IMR-90 (cell line): ENCODE measurements at regions not wholly inside any gene's neighbourhood (a gene's known extent, or its start where the extent isn't known, plus 50 kb on each side); places are given as distances from the start of the nearest gene placed in this dataset.

ENCODE experiments used
- ATAC-seq: fragments of 200-7000 bp; cut with Tn5 transposase; 2 replicates; pipeline ENCODE4 v1.9.1; 2020; ENCODE audit warnings: low read depth, mild to moderate bottlenecking, moderate library complexity
- BruUV-seq: library from RNA; stranded (reverse); fragments of 400-500 nt; replicated peaks from 2 replicates; lab custom pipeline; 2021; lab: Mats Ljungman, UMichigan
- CTCF ChIA-PET: fragments of 300-600 bp; formaldehyde crosslinking; extraction: SDS; loops from one replicate; lab custom pipeline; 2021; ENCODE audit warnings: antibody characterized with exemption; lab: Yijun Ruan, JAX
- POLR2A ChIA-PET: fragments of 300-600 bp; sonication (Branson Sonifier 250); formaldehyde crosslinking; loops from one replicate; lab custom pipeline; 2022; ENCODE audit warnings: antibody characterized with exemption; ENCODE audit not compliant: unreplicated experiment; lab: Charles Lee
- DNase-seq: peaks from one replicate; pipeline ENCODE4 v3.0.0; 2013
- H2AFZ ChIP-seq: replicated peaks from 2 replicates; pipeline ENCODE3; 2013; ENCODE audit warnings: low read length, mild to moderate bottlenecking; ENCODE audit not compliant: poor library complexity
- H2AK5ac ChIP-seq: 2 replicates; pipeline ENCODE4 v1.6.1; 2013; ENCODE audit warnings: low read depth, low read length, inconsistent platforms
- H2AK9ac ChIP-seq: replicated peaks from 2 replicates; pipeline ENCODE3; 2013; ENCODE audit warnings: mild to moderate bottlenecking, low read depth, low read length, moderate library complexity; ENCODE audit not compliant: poor library complexity
- H2BK120ac ChIP-seq: 2 replicates; pipeline ENCODE4 v1.6.1; 2013; ENCODE audit warnings: low read depth, low read length, inconsistent platforms
- H2BK15ac ChIP-seq: 3 replicates; pipeline ENCODE4 v1.6.1; 2013; ENCODE audit warnings: low read depth, low read length, inconsistent platforms
- H2BK20ac ChIP-seq: 2 replicates; pipeline ENCODE4 v1.6.1; 2013; ENCODE audit warnings: low read depth, mild to moderate bottlenecking, inconsistent platforms, low read length, moderate library complexity
- H2BK5ac ChIP-seq: 2 replicates; pipeline ENCODE4 v1.6.1; 2013; ENCODE audit warnings: mild to moderate bottlenecking, low read depth, low read length, inconsistent platforms; ENCODE audit not compliant: poor library complexity, severe bottlenecking
- H3K14ac ChIP-seq: replicated peaks from 2 replicates; pipeline ENCODE4 v1.6.1; 2013; ENCODE audit warnings: low read depth, low read length, inconsistent platforms
- H3K18ac ChIP-seq: 2 replicates; pipeline ENCODE4 v1.6.1; 2013; ENCODE audit warnings: low read depth, low read length, control low read depth
- H3K23ac ChIP-seq: 2 replicates; pipeline ENCODE4 v1.6.1; 2013; ENCODE audit warnings: low read depth, low read length, inconsistent platforms
- H3K27ac ChIP-seq: 2 replicates; pipeline ENCODE4 v1.5.1; 2013; ENCODE audit warnings: mild to moderate bottlenecking, control low read depth, low read length; ENCODE audit not compliant: insufficient read depth
- H3K27me3 ChIP-seq: 2 replicates; pipeline ENCODE4 v1.6.1; 2013; ENCODE audit warnings: low read length; ENCODE audit not compliant: control insufficient read depth, insufficient read depth
- H3K36me3 ChIP-seq: 2 replicates; pipeline ENCODE4 v1.6.1; 2013; ENCODE audit warnings: low read length, mixed read lengths; ENCODE audit not compliant: control insufficient read depth, insufficient read depth
- H3K4ac ChIP-seq: 2 replicates; pipeline ENCODE4 v1.6.1; 2013; ENCODE audit warnings: low read depth, low read length, inconsistent platforms
- H3K4me1 ChIP-seq: 2 replicates; pipeline ENCODE4 v1.6.1; 2013; ENCODE audit warnings: low read length, mixed read lengths; ENCODE audit not compliant: control insufficient read depth, insufficient read depth
- H3K4me2 ChIP-seq: 2 replicates; pipeline ENCODE4 v1.6.1; 2013; ENCODE audit warnings: low read depth, mild to moderate bottlenecking, control low read depth, low read length, moderate library complexity
- H3K4me3 ChIP-seq: 2 replicates; pipeline ENCODE4 v1.5.1; 2013; ENCODE audit warnings: low read depth, mild to moderate bottlenecking, control low read depth, low read length, moderate library complexity; ENCODE audit not compliant: insufficient read depth
- H3K56ac ChIP-seq: 2 replicates; pipeline ENCODE4 v1.6.1; 2013; ENCODE audit warnings: low read length, inconsistent platforms; ENCODE audit not compliant: insufficient read depth; ENCODE audit errors: extremely low read depth
- H3K79me1 ChIP-seq, 2 experiments: 2 replicates each; pipeline ENCODE4 v1.6.1; 2013; ENCODE audit warnings: low read length in 2 of 2, inconsistent platforms in 1 of 2, low read depth in 1 of 2
- H3K9ac ChIP-seq: 2 replicates; pipeline ENCODE4 v1.6.1; 2013; ENCODE audit warnings: low read depth, low read length, control low read depth
- H3K9me1 ChIP-seq: 2 replicates; pipeline ENCODE4 v1.6.1; 2013; ENCODE audit warnings: low read length, inconsistent platforms; ENCODE audit not compliant: insufficient read depth
- H3K9me3 ChIP-seq: 2 replicates; pipeline ENCODE4 v1.6.1; 2013; ENCODE audit warnings: low read length; ENCODE audit not compliant: control insufficient read depth, insufficient read depth
- H4K20me1 ChIP-seq: 2 replicates; pipeline ENCODE4 v1.6.1; 2013; ENCODE audit warnings: low read length, inconsistent platforms; ENCODE audit not compliant: insufficient read depth
- H4K5ac ChIP-seq: 2 replicates; pipeline ENCODE4 v1.6.1; 2013; ENCODE audit warnings: mild to moderate bottlenecking, low read depth, low read length, control low read depth
- H4K8ac ChIP-seq, 2 experiments: 2 replicates each; pipeline ENCODE4 v1.6.1; 2013; ENCODE audit warnings: low read depth in 2 of 2, low read length in 2 of 2, control low read depth in 1 of 2, inconsistent platforms in 1 of 2
- H4K91ac ChIP-seq: 2 replicates; pipeline ENCODE4 v1.6.1; 2013; ENCODE audit warnings: low read depth, low read length, inconsistent platforms; ENCODE audit not compliant: insufficient read depth
- CHD1 ChIP-seq: IDR thresholded peaks from 2 replicates; pipeline ENCODE4 v1.6.1; 2012; ENCODE audit warnings: low read depth, low read length, improper control_type of control experiment
- MAZ ChIP-seq: IDR thresholded peaks from 2 replicates; pipeline ENCODE4 v1.6.1; 2012; ENCODE audit warnings: low read depth, mild to moderate bottlenecking, low read length, improper control_type of control experiment, moderate library complexity, borderline replicate concordance
- NFE2L2 ChIP-seq: fragments of 150-350 bp; IDR thresholded peaks from 2 replicates; pipeline ENCODE4 v1.6.1; 2016; ENCODE audit warnings: low read depth, mild to moderate bottlenecking, low read length
- POLR2A ChIP-seq: IDR thresholded peaks from 2 replicates; pipeline ENCODE4 v1.6.1; 2012; ENCODE audit warnings: mild to moderate bottlenecking, low read depth, low read length
- RFX5 ChIP-seq: IDR thresholded peaks from 2 replicates; pipeline ENCODE4 v1.8.0; 2012; ENCODE audit warnings: low read depth, mild to moderate bottlenecking, low read length, moderate library complexity
- WGBS, 2 experiments: methylation state at CpG; one replicate each; pipeline versions ENCODE4 v1.1.5 to v1.1.7; 2013; ENCODE audit warnings: missing lambda C conversion rate in 2 of 2; ENCODE audit not compliant: insufficient read length in 1 of 2; ENCODE audit errors: extremely low coverage in 2 of 2; 5-methylcytosine and 5-hydroxymethylcytosine counted together
- dilution Hi-C: fragments of 300-500 bp; cut with HindIII; formaldehyde crosslinking; loops from one replicate; pipeline ENCODE4 v1.14.3; 2018; ENCODE audit warnings: low sequenced_read_pairs; ENCODE audit not compliant: unreplicated experiment
- in situ Hi-C: fragments of 300-500 bp; cut with MboI; formaldehyde crosslinking; loops from 3 replicates; pipeline ENCODE4 v1.14.3; 2019; ENCODE audit warnings: low sequenced_read_pairs, inconsistent platforms, mixed read lengths
- intact Hi-C: fragments of 100-400 bp; cut with micrococcal nuclease; formaldehyde crosslinking; loops from 2 replicates; pipeline ENCODE4 v1.10.0; 2022

GRCh38 chr2:6474161-6475140 is 391.3 kb downstream of the CMPK2 start:
- in situ Hi-C loops (no loop called here), dilution Hi-C loops (no loop called here), intact Hi-C loops (no loop called here)
- no peak overlapping the region for H2BK20ac ChIP-seq
- no peak overlapping the region for H3K18ac ChIP-seq
- no peak overlapping the region for H2AK9ac ChIP-seq
- H3K14ac ChIP-seq, result no peak overlapping the region
- no peak overlapping the region for H3K4me2 ChIP-seq
- no peaks in the 10 kb centered on the region for H3K36me3 ChIP-seq
- H3K79me1 ChIP-seq, result no peaks in the 10 kb centered on the region
- TF ChIP-seq CHD1, result no peak
- TF ChIP-seq NFE2L2, result no peak
- TF ChIP-seq POLR2A, result no peak
- no peak for TF ChIP-seq MAZ
- no peak for TF ChIP-seq RFX5
- H3K56ac ChIP-seq, result no peak overlapping the region
- no peak overlapping the region for H4K5ac ChIP-seq
- CTCF ChIA-PET, result no interaction called here
- no peak overlapping the region for H3K27ac ChIP-seq
- no peak overlapping the region for H2BK15ac ChIP-seq
- no peak overlapping the region for H2AFZ ChIP-seq
- no peak overlapping the region for H2AK5ac ChIP-seq
- no TSS peak for BruUV-seq
- no peak overlapping the region for H2BK5ac ChIP-seq
- H4K8ac ChIP-seq, result no peak overlapping the region
- POLR2A ChIA-PET, result no interaction called here
- H4K91ac ChIP-seq, result no peak overlapping the region
- H3K9me3 ChIP-seq, result no peaks in the 10 kb centered on the region
- H2BK120ac ChIP-seq, result no peak overlapping the region
- DNase-seq (no peak), ATAC-seq (no peak)
- no peak overlapping the region for H3K4me3 ChIP-seq
- no peaks in the 10 kb centered on the region for H3K9me1 ChIP-seq
- no peaks in the 10 kb centered on the region for H3K27me3 ChIP-seq
- H3K4me1 ChIP-seq, result no peaks in the 10 kb centered on the region
- WGBS, 2 experiments, result no CpG with 5 or more reads among the region's 4 CpGs
- no peak overlapping the region for H3K9ac ChIP-seq
- H3K23ac ChIP-seq, result no peak overlapping the region
- no peak overlapping the region for H3K4ac ChIP-seq
- H4K20me1 ChIP-seq, result no peaks in the 10 kb centered on the region
